Nephron progenitor cell (in vitro differentiated cells): ENCODE measurements at regions not wholly inside any gene's neighbourhood (a gene's known extent, or its start where the extent isn't known, plus 50 kb on each side); places are given as distances from the start of the nearest gene placed in this dataset.
A peak's percentile ranks its signal among the peaks of the same experiment; 100 is the strongest.

Experiments used
- DNase-seq: peaks from one replicate; pipeline ENCODE4 v3.0.0; 2021
- H3K27ac Mint-ChIP-seq: 2 replicates; pipeline ENCODE4 v1.8.0; 2021; ENCODE audit warnings: mild to moderate bottlenecking, moderate library complexity, mixed read lengths
- H3K27me3 Mint-ChIP-seq: 2 replicates; pipeline ENCODE4 v1.8.0; 2021; ENCODE audit warnings: mild to moderate bottlenecking, low read depth, mixed read lengths; ENCODE audit not compliant: poor library complexity
- H3K36me3 Mint-ChIP-seq: 2 replicates; pipeline ENCODE4 v1.8.0; 2021; ENCODE audit warnings: low read depth, mixed read lengths
- H3K4me1 Mint-ChIP-seq: 2 replicates; pipeline ENCODE4 v1.8.0; 2021; ENCODE audit warnings: mixed read lengths
- H3K4me3 Mint-ChIP-seq: 2 replicates; pipeline ENCODE4 v1.8.0; 2021; ENCODE audit warnings: mild to moderate bottlenecking, moderate library complexity, mixed read lengths
- H3K9me3 Mint-ChIP-seq: 2 replicates; pipeline ENCODE4 v1.8.0; 2021; ENCODE audit warnings: mild to moderate bottlenecking, moderate library complexity, mixed read lengths
- TF ChIP-seq, protein P1 (sequence below): fragments of 200-600 bp; sonication (generic); IDR thresholded peaks from 2 replicates; pipeline ENCODE4 v1.5.0; 2021; ENCODE audit warnings: antibody characterized with exemption

DNA sequence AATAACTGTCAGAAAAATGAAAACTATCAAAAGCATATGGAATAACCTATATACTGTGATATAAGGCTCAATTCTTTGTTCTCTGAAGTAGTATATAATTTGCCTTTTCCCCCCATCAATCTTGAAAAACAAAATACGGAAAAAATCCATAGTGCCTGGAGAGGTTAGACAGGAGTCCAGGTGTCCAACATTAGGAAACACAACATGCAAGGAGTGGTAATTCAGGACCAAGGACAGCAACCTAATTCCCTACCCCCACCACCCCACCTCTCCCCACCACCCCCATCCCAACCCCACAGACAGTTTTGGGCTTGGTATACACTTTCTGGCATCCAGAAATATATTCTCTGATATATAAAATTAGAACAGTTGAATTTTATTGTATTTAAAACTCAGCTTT, 55.1 kb upstream of the SLC25A26 start:
- Mint-ChIP-seq H3K27ac (no peak overlapping the region), H3K27me3 (peaks cover 4% of the 10 kb centered on the region), H3K36me3 (no peaks in the 10 kb centered on the region), H3K4me3 (no peak overlapping the region), H3K9me3 (no peaks in the 10 kb centered on the region), H3K4me1 (no peaks in the 10 kb centered on the region)
- peak; percentile 22 for DNase-seq
- TF ChIP-seq, protein P1, sequence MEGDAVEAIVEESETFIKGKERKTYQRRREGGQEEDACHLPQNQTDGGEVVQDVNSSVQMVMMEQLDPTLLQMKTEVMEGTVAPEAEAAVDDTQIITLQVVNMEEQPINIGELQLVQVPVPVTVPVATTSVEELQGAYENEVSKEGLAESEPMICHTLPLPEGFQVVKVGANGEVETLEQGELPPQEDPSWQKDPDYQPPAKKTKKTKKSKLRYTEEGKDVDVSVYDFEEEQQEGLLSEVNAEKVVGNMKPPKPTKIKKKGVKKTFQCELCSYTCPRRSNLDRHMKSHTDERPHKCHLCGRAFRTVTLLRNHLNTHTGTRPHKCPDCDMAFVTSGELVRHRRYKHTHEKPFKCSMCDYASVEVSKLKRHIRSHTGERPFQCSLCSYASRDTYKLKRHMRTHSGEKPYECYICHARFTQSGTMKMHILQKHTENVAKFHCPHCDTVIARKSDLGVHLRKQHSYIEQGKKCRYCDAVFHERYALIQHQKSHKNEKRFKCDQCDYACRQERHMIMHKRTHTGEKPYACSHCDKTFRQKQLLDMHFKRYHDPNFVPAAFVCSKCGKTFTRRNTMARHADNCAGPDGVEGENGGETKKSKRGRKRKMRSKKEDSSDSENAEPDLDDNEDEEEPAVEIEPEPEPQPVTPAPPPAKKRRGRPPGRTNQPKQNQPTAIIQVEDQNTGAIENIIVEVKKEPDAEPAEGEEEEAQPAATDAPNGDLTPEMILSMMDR: no peak

DNA sequence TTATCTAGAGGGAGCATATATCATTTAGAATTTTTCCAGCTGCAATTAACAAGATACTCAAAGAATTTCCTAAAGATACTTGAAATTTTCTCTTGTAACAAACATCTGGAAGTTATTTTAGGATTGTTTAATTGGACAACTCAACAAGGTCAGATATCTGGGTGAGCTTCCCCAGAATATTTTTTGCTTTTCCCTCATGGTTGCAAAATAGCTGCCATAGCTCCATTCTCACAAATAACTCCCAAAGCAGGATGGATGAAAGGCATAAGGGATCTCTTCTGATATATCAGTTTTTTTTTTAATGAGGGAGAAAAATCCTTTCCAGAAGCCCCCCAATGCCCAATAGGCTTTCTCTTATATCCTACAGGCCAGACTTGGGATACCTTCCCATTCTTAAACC, 56.6 kb upstream of the SLC25A26 start:
- H3K36me3 Mint-ChIP-seq: no peaks in the 10 kb centered on the region
- H3K4me1 Mint-ChIP-seq: no peaks in the 10 kb centered on the region
- TF ChIP-seq, protein P1: no peak
- H3K27ac Mint-ChIP-seq: no peak overlapping the region
- H3K4me3 Mint-ChIP-seq: no peak overlapping the region
- H3K27me3 Mint-ChIP-seq: peaks cover 4% of the 10 kb centered on the region
- DNase-seq: no peak
- H3K9me3 Mint-ChIP-seq: no peaks in the 10 kb centered on the region

DNA sequence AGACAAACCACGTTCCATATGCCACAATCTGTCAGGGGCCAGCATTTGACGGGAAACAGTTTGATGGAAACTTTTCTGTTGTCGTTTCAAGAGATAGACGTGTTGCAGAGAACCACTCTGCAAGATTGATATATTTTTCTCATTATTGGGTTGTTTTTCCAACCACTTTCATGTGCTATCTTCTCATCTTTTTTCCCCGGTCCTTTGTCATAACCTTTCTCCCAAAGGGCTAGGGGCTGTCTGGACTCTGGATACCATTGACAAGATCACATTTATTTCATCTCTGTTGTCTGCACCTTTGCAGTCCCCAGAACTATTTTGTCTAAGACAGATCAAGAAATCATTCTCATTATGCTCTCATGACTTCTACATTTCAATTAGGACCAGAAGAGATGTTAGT, 57.6 kb upstream of the SLC25A26 start:
- H3K9me3 Mint-ChIP-seq: no peaks in the 10 kb centered on the region
- TF ChIP-seq, protein P1: no peak

DNA sequence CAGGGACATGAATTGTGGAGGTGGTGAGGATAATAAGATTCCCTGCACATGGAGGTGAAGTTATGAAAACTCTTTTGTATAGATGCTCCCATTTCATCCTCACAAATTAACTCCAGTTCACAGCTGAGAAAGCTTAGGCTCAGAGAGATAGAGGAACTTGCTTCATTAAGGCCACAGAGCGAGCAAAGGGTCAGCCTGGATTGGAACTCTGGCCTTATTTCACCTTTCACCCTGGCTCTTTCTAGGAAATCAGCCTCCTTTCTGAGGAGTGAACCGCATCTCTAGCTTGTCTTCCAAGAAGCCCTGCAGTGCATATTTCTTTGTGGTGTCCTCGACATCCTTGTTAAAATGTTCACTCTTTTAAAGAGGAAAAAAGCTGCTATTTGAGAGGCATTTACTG, 58.0 kb upstream of the SLC25A26 start:
- no peak for DNase-seq
- Mint-ChIP-seq H3K9me3 (no peaks in the 10 kb centered on the region), H3K4me3 (no peak overlapping the region), H3K27me3 (peaks cover 4% of the 10 kb centered on the region), H3K36me3 (no peaks in the 10 kb centered on the region), H3K4me1 (no peaks in the 10 kb centered on the region), H3K27ac (no peak overlapping the region)
- TF ChIP-seq, protein P1: no peak

More for the DNA sequence above, 57.6 kb upstream of the SLC25A26 start:
- peaks cover 4% of the 10 kb centered on the region for H3K27me3 Mint-ChIP-seq
- H3K27ac Mint-ChIP-seq: no peak overlapping the region
- no peaks in the 10 kb centered on the region for H3K36me3 Mint-ChIP-seq
- H3K4me1 Mint-ChIP-seq: no peaks in the 10 kb centered on the region
- H3K4me3 Mint-ChIP-seq: no peak overlapping the region
- DNase-seq: no peak

DNA sequence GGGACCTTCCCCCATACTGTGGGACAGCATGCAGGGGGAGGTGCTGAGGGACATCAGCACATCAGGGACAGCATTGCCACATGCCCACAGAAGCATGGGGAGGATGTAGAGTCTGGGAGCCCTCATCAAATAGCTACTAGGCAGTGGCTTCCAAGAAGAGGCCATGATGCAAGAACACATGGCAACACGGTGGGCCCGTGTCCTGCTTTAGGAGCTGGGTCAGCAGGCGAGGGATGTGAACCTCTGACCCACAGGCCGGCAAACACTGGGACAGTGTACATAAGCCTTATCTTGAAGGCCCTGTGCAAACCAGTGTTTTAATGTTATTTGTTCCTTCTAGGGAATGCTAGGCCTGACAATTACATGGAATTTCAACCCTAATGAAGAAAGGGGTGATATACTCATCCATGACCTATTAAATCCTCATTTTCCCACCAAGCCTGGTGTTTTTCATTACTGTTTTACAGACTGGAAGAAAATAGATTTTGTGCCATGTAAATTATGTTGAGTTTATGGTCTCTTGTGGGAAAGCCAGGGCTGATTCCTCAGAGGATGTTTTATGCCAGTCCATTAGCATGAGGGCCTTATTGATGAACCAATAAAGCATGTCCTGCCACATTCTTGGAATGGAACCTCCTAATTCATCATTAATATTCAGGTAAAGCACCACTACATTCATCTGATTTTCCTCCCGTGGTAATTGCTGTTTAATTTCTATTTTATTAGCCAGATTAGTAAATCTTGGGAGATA, 61.7 kb upstream of the SLC25A26 start:
- DNase-seq: no peak
- H3K36me3 Mint-ChIP-seq: no peaks in the 10 kb centered on the region
- H3K27ac Mint-ChIP-seq: no peak overlapping the region
- H3K9me3 Mint-ChIP-seq: no peaks in the 10 kb centered on the region
- TF ChIP-seq, protein P1: no peak
- H3K4me1 Mint-ChIP-seq: peaks cover 14% of the 10 kb centered on the region
- no peaks in the 10 kb centered on the region for H3K27me3 Mint-ChIP-seq
- H3K4me3 Mint-ChIP-seq: no peak overlapping the region

DNA sequence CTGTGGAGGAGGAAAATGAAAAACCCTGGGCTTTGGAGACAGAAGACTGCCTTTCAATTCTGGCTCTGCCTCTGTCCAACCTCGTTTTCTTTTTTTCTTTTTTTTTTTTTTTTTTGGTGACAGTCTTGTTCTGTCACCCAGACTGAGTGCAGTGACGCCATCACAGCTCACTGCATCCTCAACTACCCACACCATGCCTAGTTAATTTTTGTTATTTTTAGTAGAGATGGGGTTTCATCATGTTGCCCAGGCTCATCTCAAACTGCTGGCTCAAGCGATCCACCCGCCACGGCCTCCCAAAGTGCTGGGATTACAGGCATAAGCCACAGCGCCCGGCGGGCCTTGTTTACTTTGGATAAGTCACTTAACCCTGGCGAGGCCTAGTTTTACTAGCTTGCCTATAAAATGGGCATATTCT, 66.3 kb upstream of the SLC25A26 start:
- no peak overlapping the region for H3K27ac Mint-ChIP-seq
- DNase-seq: no peak
- H3K4me3 Mint-ChIP-seq: peak overlapping the region; percentile 58
- no peaks in the 10 kb centered on the region for H3K36me3 Mint-ChIP-seq
- H3K9me3 Mint-ChIP-seq: no peaks in the 10 kb centered on the region
- TF ChIP-seq, protein P1: no peak
- peaks cover 6% of the 10 kb centered on the region for H3K27me3 Mint-ChIP-seq
- H3K4me1 Mint-ChIP-seq: peaks cover 25% of the 10 kb centered on the region
